ENCODE measurements at regions not wholly inside any gene's neighbourhood (a gene's known extent, or its start where the extent isn't known, plus 50 kb on each side); places are given as distances from the start of the nearest gene placed in this dataset.
"Not testable (repeated sequence)": the region's sequence is repeated elsewhere in the genome, so short reads cannot be mapped to it uniquely, and the experiment has no call there.

DNA sequence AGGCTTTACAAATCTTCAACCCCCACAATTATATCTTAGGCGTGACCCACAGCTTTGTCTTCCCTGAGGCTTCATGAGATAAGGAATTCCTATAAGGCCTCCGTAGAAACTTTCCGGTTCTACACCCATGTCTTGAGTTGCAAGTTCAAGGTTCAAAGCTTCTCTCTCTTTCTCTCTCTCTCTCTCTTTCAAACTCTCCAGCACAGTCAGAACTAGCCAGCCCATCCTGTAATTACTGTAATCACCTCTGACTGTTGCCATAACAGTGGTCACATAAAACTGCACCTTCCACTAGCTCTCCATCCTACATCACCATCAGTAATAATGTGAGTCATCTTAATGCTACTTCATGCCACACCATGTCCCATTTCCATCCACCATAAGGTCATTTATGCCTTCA is 90.0 kb upstream of the NFASC start:
- H3K9me3 ChIP-seq (ENCODE audit: control insufficient read depth, insufficient read depth, low read length) = no peaks in the 10 kb centered on the region
- no peaks in the 10 kb centered on the region for H3K4me1 ChIP-seq (ENCODE audit: control insufficient read depth, insufficient read depth, low read length)
- H3K4me3 ChIP-seq (ENCODE audit: low read depth, low read length) = no peak overlapping the region
- H3K27ac ChIP-seq (ENCODE audit: low read depth, low read length) = no peak overlapping the region
- H3K9ac ChIP-seq (ENCODE audit: low read depth, low read length) = no peak overlapping the region
- H3K36me3 ChIP-seq (ENCODE audit: control insufficient read depth, insufficient read depth, low read length) = no peaks in the 10 kb centered on the region
- no peaks in the 10 kb centered on the region for H3K27me3 ChIP-seq (ENCODE audit: control insufficient read depth, insufficient read depth, low read length)

DNA sequence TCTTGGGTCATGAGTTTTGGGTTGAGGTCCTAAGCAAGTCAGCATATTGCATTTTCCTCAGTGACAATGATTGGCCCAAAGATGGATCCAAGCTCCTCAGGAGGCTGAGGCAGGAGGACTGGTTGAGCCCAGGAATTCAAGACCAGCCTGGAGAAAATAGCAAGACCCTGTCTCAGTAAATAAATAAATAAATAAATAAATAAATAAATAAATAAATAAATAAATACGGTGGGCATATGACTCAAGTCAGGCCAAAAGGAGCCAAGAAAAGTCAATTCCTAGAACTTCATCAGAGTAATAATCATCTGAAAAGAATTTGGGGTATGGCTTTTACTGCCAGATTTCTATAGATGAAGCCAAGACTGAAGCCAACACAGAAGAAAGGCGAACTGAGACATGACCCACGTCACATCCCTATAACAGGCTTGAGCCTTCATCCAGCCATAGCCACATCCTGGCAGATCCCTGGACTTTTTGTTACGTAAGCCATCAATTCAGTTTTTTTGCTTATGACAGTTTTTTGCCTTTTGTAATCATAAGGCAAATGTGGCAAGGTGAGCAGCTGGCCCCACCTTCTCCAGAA is 88.5 kb upstream of the NFASC start:
- Histone ChIP-seq H3K36me3 (ENCODE audit: control insufficient read depth, insufficient read depth, low read length) (no peaks in the 10 kb centered on the region), H3K4me3 (ENCODE audit: low read depth, low read length) (no peak overlapping the region)

DNA sequence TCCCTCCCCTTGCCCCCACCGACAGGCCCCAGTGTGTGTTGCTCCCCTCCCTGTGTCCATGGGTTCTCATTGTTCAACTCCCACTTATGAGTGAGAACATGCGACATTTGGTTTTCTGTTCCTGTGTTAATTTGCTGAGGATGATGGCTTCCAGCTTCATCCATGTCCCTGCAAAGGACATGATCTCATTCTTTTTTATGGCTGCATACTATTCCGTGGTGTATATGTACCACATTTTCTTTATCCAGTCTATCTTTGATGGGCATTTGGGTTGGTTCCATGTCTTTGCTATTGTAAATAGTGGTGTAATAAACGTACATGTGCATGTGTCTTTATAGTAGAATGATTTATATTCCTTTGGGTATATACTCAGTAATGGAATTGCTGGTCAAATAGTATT is 85.6 kb upstream of the NFASC start:
- not testable (repeated sequence) for H3K27me3 ChIP-seq (ENCODE audit: control insufficient read depth, insufficient read depth, low read length); H3K36me3 ChIP-seq (ENCODE audit: control insufficient read depth, insufficient read depth, low read length); H3K4me1 ChIP-seq (ENCODE audit: control insufficient read depth, insufficient read depth, low read length); H3K9me3 ChIP-seq (ENCODE audit: control insufficient read depth, insufficient read depth, low read length); H3K9ac ChIP-seq (ENCODE audit: low read depth, low read length); H3K4me3 ChIP-seq (ENCODE audit: low read depth, low read length); H3K27ac ChIP-seq (ENCODE audit: low read depth, low read length)

More for the DNA sequence above, 88.5 kb upstream of the NFASC start:
- no peaks in the 10 kb centered on the region for H3K9me3 ChIP-seq (ENCODE audit: control insufficient read depth, insufficient read depth, low read length)
- no peaks in the 10 kb centered on the region for H3K27me3 ChIP-seq (ENCODE audit: control insufficient read depth, insufficient read depth, low read length)
- H3K4me1 ChIP-seq (ENCODE audit: control insufficient read depth, insufficient read depth, low read length) = peaks cover 4% of the 10 kb centered on the region; the same call in 1 of the 2 replicates
- H3K27ac ChIP-seq (ENCODE audit: low read depth, low read length) = no peak overlapping the region
- no peak overlapping the region for H3K9ac ChIP-seq (ENCODE audit: low read depth, low read length)

DNA sequence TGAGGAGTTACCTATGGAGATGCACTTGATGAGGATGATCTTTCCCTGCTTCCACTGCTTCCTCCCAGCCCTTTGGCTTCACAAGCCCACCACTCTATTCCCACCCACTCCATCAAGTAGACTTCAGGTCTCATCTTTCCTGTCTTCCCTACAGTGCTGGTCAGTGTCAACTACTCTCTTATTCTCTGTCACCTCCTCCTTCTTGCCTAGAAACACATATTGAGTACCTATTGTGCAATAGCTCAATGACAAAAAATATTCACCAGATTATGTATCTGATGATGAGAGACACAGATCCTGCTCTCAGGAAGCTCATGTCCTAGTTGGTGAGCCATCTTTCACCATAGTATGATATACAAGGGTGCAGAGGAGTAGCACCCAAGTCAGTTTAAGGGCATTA is 82.2 kb upstream of the NFASC start:
- Histone ChIP-seq H3K27ac (ENCODE audit: low read depth, low read length) (no peak overlapping the region), H3K4me3 (ENCODE audit: low read depth, low read length) (no peak overlapping the region), H3K27me3 (ENCODE audit: control insufficient read depth, insufficient read depth, low read length) (0 out of 2 replicates have a peak, but pooled peaks cover 5% of the 10 kb centered on the region), H3K9ac (ENCODE audit: low read depth, low read length) (no peak overlapping the region), H3K36me3 (ENCODE audit: control insufficient read depth, insufficient read depth, low read length) (no peaks in the 10 kb centered on the region), H3K9me3 (ENCODE audit: control insufficient read depth, insufficient read depth, low read length) (no peaks in the 10 kb centered on the region), H3K4me1 (ENCODE audit: control insufficient read depth, insufficient read depth, low read length) (peaks cover 8% of the 10 kb centered on the region; the same call in 1 of the 2 replicates)

DNA sequence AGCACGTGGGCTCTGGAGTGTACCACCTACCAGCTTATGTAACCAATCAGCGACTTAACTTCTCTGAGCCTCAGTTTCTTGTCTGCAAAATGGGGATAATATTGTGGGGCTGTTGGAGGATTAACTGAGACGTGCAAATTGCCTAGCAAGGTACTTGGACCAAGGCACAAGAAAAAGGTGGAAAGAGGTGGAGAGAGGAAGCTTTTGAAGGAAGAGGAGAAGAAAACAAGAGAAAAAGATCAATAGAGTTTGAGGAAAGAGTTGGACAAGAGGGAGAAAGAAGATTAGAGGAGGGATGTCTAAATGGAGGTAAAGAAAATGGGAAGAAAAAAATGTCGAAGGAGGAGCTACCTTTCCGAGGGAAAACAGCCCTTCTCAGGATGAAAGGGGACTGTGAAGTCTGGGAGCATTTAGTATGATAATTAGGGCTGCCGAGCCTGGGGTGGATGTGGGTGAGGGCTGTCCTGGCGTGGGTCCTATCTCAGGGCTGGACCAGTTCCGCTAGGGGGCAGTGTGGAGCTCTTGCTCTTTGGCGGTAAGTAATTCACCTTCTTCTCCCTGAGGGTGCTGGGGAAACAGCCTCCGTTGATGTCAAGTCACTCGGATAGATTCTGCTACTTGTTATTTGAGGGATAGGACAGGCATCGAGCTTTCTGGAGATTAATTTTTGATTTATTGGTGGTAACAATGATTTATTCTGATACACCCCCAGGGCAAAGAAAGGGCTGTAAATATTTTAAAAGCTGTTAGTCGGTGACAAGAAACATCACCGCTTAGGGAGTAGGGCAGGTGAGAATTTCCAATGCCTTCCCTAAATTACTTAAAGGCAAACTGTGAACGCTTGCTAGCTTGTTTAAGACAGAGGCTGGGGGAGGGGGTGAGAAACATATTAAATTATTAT is 79.0 kb upstream of the NFASC start:
- 0 out of 2 replicates have a peak, but pooled peaks cover 5% of the 10 kb centered on the region for H3K27me3 ChIP-seq (ENCODE audit: control insufficient read depth, insufficient read depth, low read length)
- no peak overlapping the region for H3K9ac ChIP-seq (ENCODE audit: low read depth, low read length)
- H3K9me3 ChIP-seq (ENCODE audit: control insufficient read depth, insufficient read depth, low read length) = no peaks in the 10 kb centered on the region
- 0 out of 2 replicates have a peak, but pooled peaks cover 4% of the 10 kb centered on the region for H3K4me1 ChIP-seq (ENCODE audit: control insufficient read depth, insufficient read depth, low read length)
- no peak overlapping the region for H3K4me3 ChIP-seq (ENCODE audit: low read depth, low read length)
- no peaks in the 10 kb centered on the region for H3K36me3 ChIP-seq (ENCODE audit: control insufficient read depth, insufficient read depth, low read length)
- H3K27ac ChIP-seq (ENCODE audit: low read depth, low read length) = no peak overlapping the region

DNA sequence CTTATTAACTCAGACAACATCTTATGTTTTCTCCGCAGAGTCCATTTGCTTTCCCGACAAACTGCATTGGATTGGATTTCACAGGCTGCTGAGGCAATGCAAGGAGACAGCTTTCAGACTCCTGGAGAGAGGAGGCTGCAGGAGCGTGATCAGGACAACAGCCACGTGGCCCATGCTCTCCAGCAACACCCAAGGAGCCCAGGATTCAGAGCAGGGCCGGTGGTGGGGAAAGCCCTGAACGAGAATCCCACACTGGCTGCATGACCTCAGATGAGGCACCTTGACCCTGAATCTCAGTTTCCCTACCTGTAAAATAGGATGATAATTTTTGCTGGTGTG is 78.3 kb upstream of the NFASC start:
- H3K27me3 ChIP-seq (ENCODE audit: control insufficient read depth, insufficient read depth, low read length) = 0 out of 2 replicates have a peak, but pooled peaks cover 5% of the 10 kb centered on the region
- no peak overlapping the region for H3K9ac ChIP-seq (ENCODE audit: low read depth, low read length)
- no peak overlapping the region for H3K4me3 ChIP-seq (ENCODE audit: low read depth, low read length)
- 0 out of 2 replicates have a peak, but pooled peaks cover 4% of the 10 kb centered on the region for H3K4me1 ChIP-seq (ENCODE audit: control insufficient read depth, insufficient read depth, low read length)
- no peaks in the 10 kb centered on the region for H3K36me3 ChIP-seq (ENCODE audit: control insufficient read depth, insufficient read depth, low read length)
- no peaks in the 10 kb centered on the region for H3K9me3 ChIP-seq (ENCODE audit: control insufficient read depth, insufficient read depth, low read length)
- no peak overlapping the region for H3K27ac ChIP-seq (ENCODE audit: low read depth, low read length)

DNA sequence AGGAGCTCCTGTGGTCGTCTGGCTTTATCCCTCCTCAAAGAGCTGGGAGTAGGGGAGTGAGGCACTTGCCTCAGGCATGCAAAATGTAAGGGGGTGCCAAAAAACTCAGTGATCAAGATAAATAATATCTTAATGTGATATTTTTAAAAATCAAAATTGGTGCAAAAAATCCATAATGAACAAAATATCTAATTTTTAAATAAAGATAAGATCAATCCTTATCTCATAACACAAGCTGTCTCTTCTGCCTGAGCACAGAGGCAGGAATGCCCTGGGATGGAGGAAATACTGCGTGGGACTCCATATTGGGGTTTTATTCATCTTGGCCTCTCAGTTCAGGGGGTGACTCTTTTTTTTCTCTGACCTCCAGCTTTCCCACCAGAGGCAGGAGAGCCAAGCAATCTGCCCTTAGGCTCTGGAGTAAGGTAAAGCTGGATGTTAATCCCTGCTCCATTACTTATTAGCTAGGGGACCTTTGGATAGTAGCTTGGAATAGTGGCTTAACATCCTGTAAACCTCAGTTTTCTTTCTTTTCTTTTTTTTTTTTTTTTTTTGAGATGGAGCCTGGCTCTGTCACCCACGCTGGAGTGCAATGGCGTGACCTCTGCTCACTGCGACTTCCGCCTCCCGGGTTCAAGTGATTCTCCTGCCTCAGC is 77.3 kb upstream of the NFASC start:
- Histone ChIP-seq H3K27me3 (ENCODE audit: control insufficient read depth, insufficient read depth, low read length) (0 out of 2 replicates have a peak, but pooled peaks cover 5% of the 10 kb centered on the region), H3K4me1 (ENCODE audit: control insufficient read depth, insufficient read depth, low read length) (0 out of 2 replicates have a peak, but pooled peaks cover 4% of the 10 kb centered on the region), H3K9ac (ENCODE audit: low read depth, low read length) (no peak overlapping the region), H3K27ac (ENCODE audit: low read depth, low read length) (no peak overlapping the region), H3K9me3 (ENCODE audit: control insufficient read depth, insufficient read depth, low read length) (no peaks in the 10 kb centered on the region), H3K36me3 (ENCODE audit: control insufficient read depth, insufficient read depth, low read length) (no peaks in the 10 kb centered on the region), H3K4me3 (ENCODE audit: low read depth, low read length) (no peak overlapping the region)

DNA sequence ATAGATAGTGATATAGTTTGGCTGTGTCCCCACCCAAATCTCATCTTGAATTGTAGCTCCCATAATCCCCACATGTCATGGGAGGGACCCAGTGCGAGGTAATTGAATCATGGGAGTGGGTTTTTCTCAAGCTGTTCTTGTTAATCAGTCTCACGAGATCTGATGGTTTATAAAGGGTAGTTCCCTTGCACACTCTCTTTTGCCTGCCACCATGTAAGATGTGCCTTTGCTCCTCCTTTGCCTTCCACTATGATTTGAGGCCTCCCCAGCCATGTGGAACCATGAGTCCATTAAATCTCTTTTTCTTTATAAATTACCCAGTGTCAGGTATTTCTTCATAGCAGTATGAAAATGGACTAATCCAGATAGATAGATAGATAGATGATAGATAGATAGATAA is 73.8 kb upstream of the NFASC start:
- not testable (repeated sequence) for H3K9me3 ChIP-seq (ENCODE audit: control insufficient read depth, insufficient read depth, low read length); H3K36me3 ChIP-seq (ENCODE audit: control insufficient read depth, insufficient read depth, low read length); H3K4me1 ChIP-seq (ENCODE audit: control insufficient read depth, insufficient read depth, low read length); H3K27me3 ChIP-seq (ENCODE audit: control insufficient read depth, insufficient read depth, low read length); H3K27ac ChIP-seq (ENCODE audit: low read depth, low read length); H3K9ac ChIP-seq (ENCODE audit: low read depth, low read length); H3K4me3 ChIP-seq (ENCODE audit: low read depth, low read length)

DNA sequence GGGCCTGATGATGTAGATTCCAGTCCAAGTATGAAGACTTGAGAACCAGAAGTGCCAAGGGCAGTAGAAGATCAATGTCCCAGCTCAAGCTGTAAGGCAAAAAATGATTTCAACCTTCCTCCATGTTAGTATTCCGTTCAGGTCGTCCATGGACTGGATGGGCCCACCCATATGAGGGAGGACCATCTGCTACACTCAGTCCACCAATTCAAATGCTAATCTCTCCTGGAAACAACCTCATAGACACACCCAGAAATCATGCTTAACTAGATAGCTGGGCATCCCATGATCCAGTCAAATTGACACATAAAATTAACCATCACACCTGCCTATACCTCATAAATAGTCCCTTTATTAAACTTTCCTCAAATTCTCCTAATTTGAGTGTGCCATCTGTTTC is 73.3 kb upstream of the NFASC start:
- H3K9ac ChIP-seq (ENCODE audit: low read depth, low read length) = no peak overlapping the region
- no peaks in the 10 kb centered on the region for H3K4me1 ChIP-seq (ENCODE audit: control insufficient read depth, insufficient read depth, low read length)
- H3K27ac ChIP-seq (ENCODE audit: low read depth, low read length) = no peak overlapping the region

DNA sequence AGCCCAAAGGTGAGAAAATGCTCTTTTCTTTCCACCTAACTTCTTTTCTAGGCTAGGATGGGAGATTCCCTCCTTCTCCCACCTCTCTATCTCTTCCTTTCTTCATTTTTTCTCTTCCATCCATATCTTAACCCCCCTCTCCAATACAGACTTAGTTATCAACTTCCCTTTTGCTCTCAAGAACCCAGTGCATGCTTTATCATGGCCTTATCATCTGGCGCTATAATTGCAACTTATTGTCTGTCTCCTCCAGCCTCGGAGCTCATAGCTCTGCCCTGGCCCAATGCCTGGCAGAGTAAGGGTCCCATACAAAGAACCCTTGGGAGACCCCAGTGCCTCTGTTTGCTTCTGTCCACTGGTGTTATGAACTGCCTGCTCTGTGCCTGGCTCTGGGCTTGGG is 71.0 kb upstream of the NFASC start:
- Histone ChIP-seq H3K4me1 (ENCODE audit: control insufficient read depth, insufficient read depth, low read length) (no peaks in the 10 kb centered on the region), H3K36me3 (ENCODE audit: control insufficient read depth, insufficient read depth, low read length) (no peaks in the 10 kb centered on the region), H3K27me3 (ENCODE audit: control insufficient read depth, insufficient read depth, low read length) (peaks cover 6% of the 10 kb centered on the region), H3K4me3 (ENCODE audit: low read depth, low read length) (no peak overlapping the region), H3K9me3 (ENCODE audit: control insufficient read depth, insufficient read depth, low read length) (no peaks in the 10 kb centered on the region), H3K27ac (ENCODE audit: low read depth, low read length) (no peak overlapping the region), H3K9ac (ENCODE audit: low read depth, low read length) (no peak overlapping the region)

More for the DNA sequence above, 73.3 kb upstream of the NFASC start:
- peaks cover 6% of the 10 kb centered on the region for H3K27me3 ChIP-seq (ENCODE audit: control insufficient read depth, insufficient read depth, low read length)
- H3K4me3 ChIP-seq (ENCODE audit: low read depth, low read length) = no peak overlapping the region
- no peaks in the 10 kb centered on the region for H3K9me3 ChIP-seq (ENCODE audit: control insufficient read depth, insufficient read depth, low read length)
- H3K36me3 ChIP-seq (ENCODE audit: control insufficient read depth, insufficient read depth, low read length) = no peaks in the 10 kb centered on the region

DNA sequence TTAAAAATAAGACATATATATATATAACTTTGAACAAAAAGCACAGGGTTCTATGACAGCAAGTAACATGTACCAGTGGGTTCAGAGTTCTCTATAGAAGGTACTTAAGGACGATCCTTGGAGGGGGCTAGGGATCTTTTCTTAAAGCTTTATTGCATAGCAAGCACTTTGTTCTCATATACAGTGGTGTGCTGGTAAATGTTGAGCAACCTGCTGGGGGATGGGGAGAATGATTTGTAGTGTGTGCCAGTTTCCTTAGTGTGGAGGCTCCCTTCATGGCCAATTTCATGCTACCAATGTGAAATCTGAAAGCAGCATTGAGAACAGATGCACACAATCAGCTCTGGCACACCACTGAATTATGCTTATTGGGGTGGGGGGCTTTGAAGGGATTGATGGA is 69.5 kb upstream of the NFASC start:
- Histone ChIP-seq H3K4me1 (ENCODE audit: control insufficient read depth, insufficient read depth, low read length) (no peaks in the 10 kb centered on the region), H3K9me3 (ENCODE audit: control insufficient read depth, insufficient read depth, low read length) (no peaks in the 10 kb centered on the region), H3K9ac (ENCODE audit: low read depth, low read length) (no peak overlapping the region), H3K4me3 (ENCODE audit: low read depth, low read length) (no peak overlapping the region), H3K27me3 (ENCODE audit: control insufficient read depth, insufficient read depth, low read length) (peaks cover 6% of the 10 kb centered on the region), H3K36me3 (ENCODE audit: control insufficient read depth, insufficient read depth, low read length) (no peaks in the 10 kb centered on the region), H3K27ac (ENCODE audit: low read depth, low read length) (no peak overlapping the region)
